Fibroblast of the aortic adventitia (primary cell): ENCODE measurements at regions not wholly inside any gene's neighbourhood (a gene's known extent, or its start where the extent isn't known, plus 50 kb on each side); places are given as distances from the start of the nearest gene placed in this dataset.

Source experiments
- DNase-seq: peaks from one replicate; pipeline ENCODE4 v3.0.0-alpha.2; 2010; ENCODE audit warnings: low read depth
- H3K4me3 ChIP-seq: 2 replicates; pipeline ENCODE4 v1.5.1; 2011; ENCODE audit warnings: low read depth, mild to moderate bottlenecking, control low read depth, low read length, moderate library complexity
- CTCF ChIP-seq: IDR thresholded peaks from 2 replicates; pipeline ENCODE4 v1.5.1; 2011; ENCODE audit warnings: mild to moderate bottlenecking, low read length, control low read depth, inconsistent platforms; ENCODE audit not compliant: insufficient read depth

- DNase-seq, result peak; percentile 56
- H3K4me3 ChIP-seq, result no peak overlapping the region
- no peak for TF ChIP-seq CTCF
Observed at GRCh38 chr5:60526336-60526875, 173.6 kb downstream of the DEPDC1B start.

- no peak for TF ChIP-seq CTCF
- H3K4me3 ChIP-seq, result no peak overlapping the region
- DNase-seq, result peak; percentile 82
Observed at GRCh38 chr5:60522292-60522905, 177.6 kb downstream of the DEPDC1B start.

- peak; percentile 25 for TF ChIP-seq CTCF
- H3K4me3 ChIP-seq, result no peak overlapping the region
- no peak for DNase-seq
Observed at GRCh38 chr5:60521376-60522291, 178.3 kb downstream of the DEPDC1B start.

GRCh38 chr5:60520451-60521227 lies 179.3 kb downstream of the DEPDC1B start:
- no peak for DNase-seq
- no peak for TF ChIP-seq CTCF
- no peak overlapping the region for H3K4me3 ChIP-seq

GRCh38 chr5:60519372-60519771 lies 180.6 kb downstream of the DEPDC1B start:
- H3K4me3 ChIP-seq, result no peak overlapping the region
- no peak for TF ChIP-seq CTCF
- no peak for DNase-seq

GRCh38 chr5:60517850-60518249 lies 182.1 kb downstream of the DEPDC1B start:
- no peak for TF ChIP-seq CTCF
- DNase-seq, result no peak
- no peak overlapping the region for H3K4me3 ChIP-seq
